Stimulated activated CD8-positive, alpha-beta memory T cell treated with anti-CD3 and anti-CD28 coated beads, Interleukin-7, amount 100 ng/mL, for 48 hours (primary cell): ENCODE measurements at regions not wholly inside any gene's neighbourhood (a gene's known extent, or its start where the extent isn't known, plus 50 kb on each side); places are given as distances from the start of the nearest gene placed in this dataset.

ENCODE experiments used
- DNase-seq, 2 donors: peaks; one replicate each; pipeline ENCODE4 v3.0.0-alpha.2; 2020; ENCODE audit warnings: low read depth in 1 of 2; ENCODE audit errors: extremely low read depth in 1 of 2

- peak in 1 of 2 donors; percentile 21 for DNase-seq
Observed at GRCh38 chr10:124231168-124232155, 138.1 kb upstream of the CHST15 start.

- DNase-seq = no peak
Observed at GRCh38 chr10:124230635-124231167, 137.3 kb upstream of the CHST15 start.

- no peak for DNase-seq
Observed at GRCh38 chr10:124229989-124230634, 136.7 kb upstream of the CHST15 start.

DNA sequence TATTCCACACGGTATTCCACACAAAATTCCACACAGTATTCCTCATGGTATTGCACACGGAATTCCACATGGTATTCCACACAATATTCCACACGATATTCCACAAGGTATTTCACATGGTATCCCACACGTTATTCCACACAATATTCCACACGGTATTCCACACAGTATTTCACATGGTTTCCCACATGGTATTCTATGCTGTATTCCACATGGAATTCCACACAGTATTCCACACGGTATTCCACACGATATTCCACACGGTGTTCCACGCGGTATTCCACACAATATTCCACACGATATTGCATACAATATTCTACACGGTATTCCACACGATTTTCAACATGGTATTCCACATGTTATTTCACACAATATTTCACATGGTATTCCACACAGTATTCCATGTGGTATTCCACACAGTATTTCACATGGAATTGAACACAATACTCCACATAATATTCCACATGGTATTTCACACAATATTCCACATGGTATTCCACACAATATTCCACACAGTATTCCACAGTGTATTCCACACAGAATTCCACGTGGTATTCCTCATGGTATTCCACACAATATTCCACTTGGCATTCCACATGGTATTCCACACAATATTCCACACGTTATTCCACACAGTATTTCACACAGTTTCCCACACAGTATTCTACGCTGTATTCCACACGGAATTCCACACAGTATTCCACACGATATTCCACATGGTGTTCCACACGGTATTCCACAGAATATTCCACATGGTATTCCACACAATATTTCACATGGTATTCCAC, 136.0 kb upstream of the CHST15 start:
- no peak for DNase-seq

- no peak for DNase-seq
Observed at GRCh38 chr10:124228471-124228870, 135.1 kb upstream of the CHST15 start.

- DNase-seq = no peak
Observed at GRCh38 chr10:124227988-124228387, 134.6 kb upstream of the CHST15 start.

GRCh38 chr10:124227055-124227975, 133.9 kb upstream of the CHST15 start:
- DNase-seq = no peak

DNA sequence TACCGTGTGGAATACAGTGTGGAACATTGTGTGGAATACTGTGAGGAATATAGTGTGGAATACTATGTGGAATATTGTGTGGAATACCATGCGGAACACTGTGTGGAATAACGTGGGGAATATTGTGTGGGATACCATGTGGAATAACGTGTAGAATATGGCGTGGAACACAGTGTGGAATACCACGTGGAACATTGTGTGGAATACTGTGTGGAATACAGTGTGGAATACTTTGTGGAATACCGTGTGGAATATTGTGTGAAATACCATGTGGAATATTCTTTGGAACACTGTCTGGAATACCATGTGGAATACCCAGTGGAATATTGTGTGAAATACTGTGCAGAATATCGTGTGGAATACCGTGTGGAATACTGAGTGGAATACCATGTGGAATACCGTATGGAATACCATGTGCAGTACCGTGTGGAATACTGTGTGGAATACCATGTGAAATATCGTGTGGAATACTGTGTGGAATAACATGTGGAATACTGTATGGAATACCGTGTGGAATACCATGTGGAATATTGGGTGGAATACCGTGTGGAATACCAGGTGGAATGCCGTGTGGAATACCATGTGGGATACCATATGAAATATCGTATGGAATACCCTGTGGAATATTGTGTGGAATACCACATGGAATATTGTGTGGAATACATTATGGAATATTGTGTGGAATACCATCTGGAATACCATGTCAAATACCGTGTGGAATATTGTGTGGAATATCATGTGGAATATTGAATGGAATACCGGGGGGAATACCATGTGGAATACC, 133.1 kb upstream of the CHST15 start:
- DNase-seq = no peak

DNA sequence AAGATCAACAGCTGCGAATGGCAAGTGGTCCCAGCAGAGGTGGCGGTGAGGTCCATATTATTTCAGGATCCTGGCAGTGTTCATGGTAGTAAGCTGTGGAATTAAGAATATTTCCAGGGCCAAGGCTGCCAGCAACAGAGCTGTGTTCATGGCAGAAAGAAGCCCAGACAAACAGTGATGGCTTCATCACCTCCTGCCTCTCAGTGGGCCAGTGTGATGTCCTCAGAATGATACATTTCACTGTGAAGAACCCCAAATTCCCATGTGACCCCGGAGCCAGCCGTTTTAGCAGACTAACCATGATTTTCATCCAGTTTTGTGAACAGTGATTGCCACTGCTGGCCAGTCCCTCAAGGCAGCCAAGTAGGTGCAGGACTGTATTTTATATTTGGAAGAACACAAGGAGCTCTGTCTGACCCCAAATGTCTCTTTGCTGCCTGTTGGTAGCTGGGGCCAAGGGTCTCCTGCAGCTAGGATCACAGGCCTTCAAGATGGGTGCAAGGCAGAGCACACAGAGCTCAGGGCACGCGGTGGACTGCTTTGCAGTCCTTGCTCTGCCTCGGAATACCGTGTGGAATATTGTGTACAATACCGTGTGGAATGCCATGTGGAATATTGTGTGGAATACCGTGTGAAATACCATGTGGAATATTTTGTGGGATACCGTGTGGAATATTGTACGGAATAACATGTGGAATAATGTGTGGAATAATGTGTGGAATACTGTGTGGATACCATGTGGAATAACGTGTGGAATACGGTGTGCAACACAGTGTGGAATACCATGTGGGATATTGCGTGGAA, 132.3 kb upstream of the CHST15 start:
- no peak for DNase-seq

GRCh38 chr10:124225029-124225466, 131.7 kb upstream of the CHST15 start:
- no peak for DNase-seq

DNA sequence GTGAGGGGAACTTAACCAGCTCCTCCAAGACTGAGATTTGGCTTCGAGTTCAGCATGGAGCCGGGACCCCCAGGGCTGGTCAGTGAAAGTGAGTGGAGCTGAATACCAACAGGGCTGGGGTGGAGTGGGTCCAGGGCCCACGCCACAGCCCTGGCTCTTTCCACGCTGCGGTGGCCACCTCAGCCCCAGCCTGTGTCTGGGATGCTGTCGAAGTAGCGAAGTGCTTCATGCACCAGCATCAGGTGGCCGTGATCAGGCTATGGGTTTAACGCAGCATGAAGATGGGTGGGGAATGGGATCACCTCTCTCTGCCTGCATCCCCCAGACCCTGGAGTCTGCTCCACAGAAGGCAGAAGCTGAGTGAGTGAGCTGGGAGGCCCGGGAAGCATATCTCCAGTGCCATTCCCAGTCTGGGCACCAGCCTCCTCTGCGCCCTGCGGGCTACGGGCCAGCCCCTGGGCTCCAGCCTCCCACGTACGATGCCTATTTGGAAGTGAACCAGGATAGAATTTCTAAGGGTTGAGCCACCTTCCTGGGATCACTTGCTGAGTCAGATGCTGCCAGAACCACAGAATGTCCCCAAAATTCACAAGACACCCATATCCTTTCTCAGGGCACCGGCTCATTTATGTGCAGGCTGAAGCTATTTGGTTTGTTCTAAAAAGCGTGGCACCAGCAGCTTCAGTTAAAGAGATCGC, 131.1 kb upstream of the CHST15 start:
- DNase-seq = no peak

DNA sequence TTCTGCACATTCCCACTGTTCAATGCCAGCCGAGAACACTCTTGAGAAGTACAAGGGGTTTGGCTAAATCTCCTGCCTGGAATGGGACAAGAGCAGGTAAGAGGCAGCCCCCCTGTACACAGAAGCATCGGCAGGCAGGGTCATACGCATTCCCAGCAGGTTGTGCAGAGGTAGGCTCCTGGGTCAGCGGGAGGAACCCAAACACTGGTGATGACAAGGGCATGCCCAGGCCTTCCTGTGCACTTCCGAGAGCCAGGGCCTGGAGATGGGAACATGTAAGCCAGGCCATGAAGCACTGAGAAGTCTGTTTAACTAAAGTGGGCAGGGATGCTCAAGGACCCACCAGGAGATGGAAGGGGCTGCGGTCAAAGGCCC, 130.3 kb upstream of the CHST15 start:
- no peak for DNase-seq

DNA sequence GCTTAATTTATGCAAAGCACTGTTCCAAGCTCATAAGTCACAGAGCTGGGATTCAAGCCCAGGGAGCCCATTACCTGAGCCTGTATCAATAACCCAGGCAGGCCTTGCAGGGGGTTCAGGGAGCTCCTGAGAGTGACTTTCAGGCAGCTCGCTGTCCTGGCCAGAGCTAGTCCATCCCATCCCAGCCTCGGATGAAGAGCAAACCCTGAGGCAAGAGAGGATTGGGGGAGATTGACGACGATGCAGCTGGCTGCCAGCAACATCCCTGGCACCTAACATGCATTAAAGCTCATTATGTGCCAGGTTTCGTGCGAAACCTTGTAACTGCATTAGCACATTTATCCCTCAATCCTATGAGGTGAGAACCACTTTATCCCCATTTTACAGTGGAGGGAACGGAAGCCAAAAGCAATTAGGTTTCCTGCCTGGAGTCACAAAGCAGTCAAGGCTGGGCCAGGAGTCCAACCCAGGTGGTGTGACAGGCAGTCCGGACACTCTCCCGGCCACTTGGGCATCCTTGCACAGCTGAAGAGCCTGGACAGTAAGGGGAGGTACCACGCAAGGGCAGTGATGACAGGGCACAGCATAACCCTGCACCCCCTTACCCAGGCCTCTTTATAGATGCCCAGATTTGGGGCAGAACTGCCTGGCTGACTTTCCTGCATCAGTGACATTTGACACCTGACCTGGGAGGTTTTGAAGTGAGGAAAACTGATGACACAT, 129.8 kb upstream of the CHST15 start:
- no peak for DNase-seq

DNA sequence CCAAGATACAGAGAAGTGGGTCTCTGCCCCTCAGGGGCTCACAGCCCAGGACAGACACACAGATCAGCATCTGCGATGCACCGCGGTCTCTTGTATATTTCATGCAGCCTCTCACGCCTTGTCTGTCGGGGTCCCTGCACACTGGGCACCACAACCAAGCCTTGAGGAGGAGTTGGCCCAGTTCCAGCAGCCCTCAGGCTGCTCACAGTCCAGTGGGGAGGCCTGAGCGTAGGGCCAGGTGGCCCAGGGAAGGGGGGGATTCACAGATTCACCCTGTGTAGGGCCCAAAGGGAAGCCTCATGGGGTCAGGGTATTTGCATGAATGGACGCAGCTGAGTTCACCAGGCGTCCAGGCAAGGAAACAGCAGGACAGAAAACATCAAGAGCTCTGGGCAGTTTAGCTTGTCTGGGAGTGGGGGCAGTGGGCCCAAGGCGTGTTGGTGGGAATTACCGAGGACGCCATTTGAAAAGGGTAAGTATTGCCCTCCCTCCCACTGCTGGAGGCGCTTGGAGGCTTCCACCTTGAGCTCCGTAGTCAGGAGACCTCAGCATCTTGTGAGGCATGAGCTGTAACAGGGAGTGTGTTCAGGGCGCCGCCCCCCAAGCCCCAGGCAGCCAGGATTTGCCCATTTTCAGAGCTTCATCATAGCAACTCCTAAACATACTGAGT, 129.1 kb upstream of the CHST15 start:
- no peak for DNase-seq

- no peak for DNase-seq
Observed at GRCh38 chr10:124221356-124222317, 128.2 kb upstream of the CHST15 start.
